H1 (cell line): ENCODE measurements at regions not wholly inside any gene's neighbourhood (a gene's known extent, or its start where the extent isn't known, plus 50 kb on each side); places are given as distances from the start of the nearest gene placed in this dataset.

Experiments
- GABPA ChIP-seq: IDR thresholded peaks from 2 replicates; pipeline ENCODE4 v1.6.1; 2011; ENCODE audit warnings: mild to moderate bottlenecking, low read length, moderate library complexity, borderline replicate concordance; ENCODE audit not compliant: insufficient read depth
- KDM5A ChIP-seq: fragments of 200-600 bp; IDR thresholded peaks from 2 replicates; pipeline ENCODE4 v1.7.1; 2012; ENCODE audit warnings: mild to moderate bottlenecking, low read length, inconsistent platforms, mixed read lengths
- POLR2A ChIP-seq, 2 experiments: IDR thresholded peaks; 1 replicate in 1 of 2; 2 replicates in 1 of 2; pipeline ENCODE4 v1.6.1; 2011; ENCODE audit warnings: low read depth in 2 of 2, low read length in 2 of 2, mild to moderate bottlenecking in 2 of 2; ENCODE audit errors: control extremely low read depth in 1 of 2
- SIX5 ChIP-seq: IDR thresholded peaks from 2 replicates; pipeline ENCODE4 v1.6.1; 2011; ENCODE audit warnings: mild to moderate bottlenecking, low read depth, low read length
- TF ChIP-seq, protein P1 (sequence below), 3 experiments: IDR thresholded peaks; 1 replicate in 2 of 3; 2 replicates in 1 of 3; pipeline versions ENCODE4 v1.5.1 to v1.6.1; 2011; ENCODE audit warnings: low read length in 3 of 3, mild to moderate bottlenecking in 3 of 3, inconsistent platforms in 2 of 3, low read depth in 1 of 3, moderate library complexity in 1 of 3; ENCODE audit not compliant: insufficient read depth in 1 of 3; ENCODE audit errors: control extremely low read depth in 1 of 3
- TF ChIP-seq, protein P2 (sequence below): IDR thresholded peaks from 2 replicates; pipeline ENCODE4 v1.6.1; 2011; ENCODE audit warnings: low read length, improper control_type of control experiment

DNA sequence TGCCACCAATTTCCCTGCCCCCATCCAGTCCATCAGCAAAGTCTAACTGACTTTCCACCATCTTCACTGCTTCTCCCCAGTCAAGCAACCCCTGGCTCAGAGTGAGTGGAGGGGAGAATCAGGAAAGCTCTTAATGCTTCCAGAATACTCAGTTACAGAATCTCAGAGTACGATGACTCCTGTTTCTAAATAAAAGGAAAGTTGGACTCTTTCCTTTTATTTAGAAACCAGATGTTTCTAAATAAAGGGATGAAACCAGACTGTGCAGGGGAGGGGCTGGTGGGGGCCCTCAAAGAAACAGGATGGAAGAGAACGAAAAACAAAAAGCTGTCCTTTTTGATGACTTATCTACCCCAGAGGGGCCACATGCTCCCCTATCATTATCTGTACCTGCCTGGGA, 85.2 kb upstream of the PPM1J start:
- TF ChIP-seq KDM5A (no peak), SIX5 (no peak), GABPA (no peak), POLR2A (IDR thresholded peaks at IDR 0.05; ENCODE audit: control extremely low read depth in 1 of 2, low read depth in 2 of 2, low read length in 2 of 2) (no peak)
- TF ChIP-seq, protein P1, sequence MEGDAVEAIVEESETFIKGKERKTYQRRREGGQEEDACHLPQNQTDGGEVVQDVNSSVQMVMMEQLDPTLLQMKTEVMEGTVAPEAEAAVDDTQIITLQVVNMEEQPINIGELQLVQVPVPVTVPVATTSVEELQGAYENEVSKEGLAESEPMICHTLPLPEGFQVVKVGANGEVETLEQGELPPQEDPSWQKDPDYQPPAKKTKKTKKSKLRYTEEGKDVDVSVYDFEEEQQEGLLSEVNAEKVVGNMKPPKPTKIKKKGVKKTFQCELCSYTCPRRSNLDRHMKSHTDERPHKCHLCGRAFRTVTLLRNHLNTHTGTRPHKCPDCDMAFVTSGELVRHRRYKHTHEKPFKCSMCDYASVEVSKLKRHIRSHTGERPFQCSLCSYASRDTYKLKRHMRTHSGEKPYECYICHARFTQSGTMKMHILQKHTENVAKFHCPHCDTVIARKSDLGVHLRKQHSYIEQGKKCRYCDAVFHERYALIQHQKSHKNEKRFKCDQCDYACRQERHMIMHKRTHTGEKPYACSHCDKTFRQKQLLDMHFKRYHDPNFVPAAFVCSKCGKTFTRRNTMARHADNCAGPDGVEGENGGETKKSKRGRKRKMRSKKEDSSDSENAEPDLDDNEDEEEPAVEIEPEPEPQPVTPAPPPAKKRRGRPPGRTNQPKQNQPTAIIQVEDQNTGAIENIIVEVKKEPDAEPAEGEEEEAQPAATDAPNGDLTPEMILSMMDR (IDR thresholded peaks at IDR 0.05; ENCODE audit: control extremely low read depth in 1 of 3, insufficient read depth in 1 of 3, low read depth in 1 of 3, low read length in 3 of 3), result no peak
- TF ChIP-seq, protein P2, sequence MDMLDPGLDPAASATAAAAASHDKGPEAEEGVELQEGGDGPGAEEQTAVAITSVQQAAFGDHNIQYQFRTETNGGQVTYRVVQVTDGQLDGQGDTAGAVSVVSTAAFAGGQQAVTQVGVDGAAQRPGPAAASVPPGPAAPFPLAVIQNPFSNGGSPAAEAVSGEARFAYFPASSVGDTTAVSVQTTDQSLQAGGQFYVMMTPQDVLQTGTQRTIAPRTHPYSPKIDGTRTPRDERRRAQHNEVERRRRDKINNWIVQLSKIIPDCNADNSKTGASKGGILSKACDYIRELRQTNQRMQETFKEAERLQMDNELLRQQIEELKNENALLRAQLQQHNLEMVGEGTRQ, result no peak
